ENCODE measurements at regions not wholly inside any gene's neighbourhood (a gene's known extent, or its start where the extent isn't known, plus 50 kb on each side); places are given as distances from the start of the nearest gene placed in this dataset.
A peak's percentile ranks its signal among the peaks of the same experiment; 100 is the strongest.

DNA sequence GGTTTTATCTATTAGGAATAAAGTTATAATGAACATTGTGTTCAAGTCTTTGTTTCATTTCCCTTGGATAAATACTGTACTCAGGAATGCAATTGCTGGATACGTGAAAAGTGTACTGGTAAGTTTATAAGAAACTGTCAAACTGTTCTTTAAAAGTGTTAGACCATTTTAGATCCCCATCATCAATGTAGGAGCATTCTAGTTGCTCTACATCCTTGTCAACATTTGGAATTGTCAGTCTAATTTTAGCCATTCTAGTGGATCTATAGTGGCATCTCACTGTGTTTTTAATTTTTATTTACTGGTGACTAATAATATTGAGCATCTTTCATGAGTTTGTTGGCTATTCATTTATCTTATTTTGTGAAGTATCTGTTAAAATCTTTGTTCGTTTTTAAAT is 354.0 kb upstream of the NRP1 start:
- no peak for DNase-seq

DNA sequence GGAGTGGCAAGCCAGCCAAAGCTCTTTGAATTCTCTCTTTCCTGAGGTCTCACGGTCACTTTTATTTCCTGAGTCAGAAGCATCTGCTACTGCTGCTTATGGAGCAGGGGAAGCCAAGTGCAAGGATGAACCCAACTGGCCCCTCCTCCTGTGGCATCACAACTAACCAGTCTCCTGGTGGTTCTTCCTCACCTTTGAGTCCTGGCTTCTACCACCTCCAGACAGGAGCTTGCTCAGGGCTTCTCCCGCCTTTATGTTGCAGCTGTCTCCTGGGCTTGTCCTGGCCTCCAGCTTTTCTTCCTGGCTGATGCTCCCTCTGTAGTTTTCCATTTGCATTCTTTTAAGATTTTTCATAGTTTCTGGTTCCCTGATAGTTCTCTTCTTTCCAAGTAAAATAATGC is 349.7 kb upstream of the NRP1 start:
- no peak for DNase-seq

DNA sequence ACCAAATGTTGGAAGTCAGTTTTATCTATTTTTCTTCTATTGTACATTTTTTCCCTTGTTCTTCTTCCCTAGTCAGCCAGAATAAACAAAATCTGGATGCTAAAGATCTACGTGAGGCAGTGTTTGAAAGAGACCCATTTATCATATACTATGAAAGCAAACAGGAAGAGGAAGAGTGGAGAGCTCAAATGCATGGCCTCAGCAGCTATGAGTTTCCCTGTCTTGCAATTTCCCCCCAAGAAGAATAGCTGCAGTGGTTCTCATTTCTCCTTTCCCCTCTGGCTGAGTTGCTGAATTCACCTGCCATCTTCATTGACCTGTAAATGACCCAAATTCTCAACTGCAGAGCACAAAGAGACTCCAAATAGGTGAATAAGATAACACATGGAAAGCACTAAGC is 347.1 kb upstream of the NRP1 start:
- no peak for DNase-seq

DNA sequence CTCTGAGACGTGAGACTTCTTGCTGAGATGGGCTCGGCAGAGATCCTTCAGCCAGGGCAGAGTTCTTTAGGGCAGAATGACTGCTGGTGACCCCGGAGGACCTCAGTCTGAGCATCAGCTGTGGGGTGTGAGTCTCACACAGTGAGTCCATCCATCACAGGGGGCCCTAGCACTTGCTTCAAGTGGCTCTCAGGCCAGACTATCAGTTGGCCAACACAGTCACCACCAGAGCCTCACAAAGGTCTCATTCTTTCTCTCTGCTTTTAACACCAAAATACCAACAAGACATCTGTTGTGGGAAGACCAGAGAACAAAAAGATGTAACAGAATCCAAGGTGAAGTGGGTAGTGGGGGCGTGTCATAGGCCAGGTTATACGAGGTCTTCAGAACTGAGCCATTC is 345.6 kb upstream of the NRP1 start:
- DNase-seq, result no peak

DNA sequence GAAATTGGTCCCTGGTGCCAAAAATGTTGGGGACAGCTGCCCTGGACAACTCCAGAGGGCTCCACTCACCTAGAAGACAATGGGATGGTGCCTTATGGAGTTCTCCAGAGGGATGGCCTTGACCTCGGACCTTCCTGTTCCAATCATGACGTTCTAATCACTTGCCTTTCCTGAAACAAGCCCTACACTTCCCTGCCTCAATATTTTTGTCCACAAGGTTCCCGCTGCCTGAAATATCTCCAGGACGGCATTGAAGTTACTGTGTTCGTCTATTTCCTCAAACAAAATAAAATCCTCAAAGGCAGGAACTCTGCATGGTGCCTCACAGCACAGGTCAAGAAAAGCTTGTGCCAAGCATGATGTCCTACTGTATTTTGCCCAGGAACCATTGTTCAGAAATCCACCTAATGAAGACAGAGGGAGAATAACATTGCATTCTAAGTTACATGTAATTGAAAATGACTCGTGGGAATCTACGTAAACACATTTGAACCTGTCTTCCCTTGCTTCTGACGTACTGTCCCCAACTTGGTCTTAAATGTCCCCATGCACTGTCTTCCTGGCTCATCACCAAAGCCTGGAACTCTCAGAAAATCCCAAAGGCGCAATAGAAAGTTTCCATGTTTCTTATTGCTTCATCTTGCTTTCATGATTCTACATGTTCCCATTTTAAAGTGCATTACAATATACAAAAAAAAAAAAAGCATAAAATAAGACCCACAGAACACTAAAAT is 342.3 kb upstream of the NRP1 start:
- no peak for DNase-seq

DNA sequence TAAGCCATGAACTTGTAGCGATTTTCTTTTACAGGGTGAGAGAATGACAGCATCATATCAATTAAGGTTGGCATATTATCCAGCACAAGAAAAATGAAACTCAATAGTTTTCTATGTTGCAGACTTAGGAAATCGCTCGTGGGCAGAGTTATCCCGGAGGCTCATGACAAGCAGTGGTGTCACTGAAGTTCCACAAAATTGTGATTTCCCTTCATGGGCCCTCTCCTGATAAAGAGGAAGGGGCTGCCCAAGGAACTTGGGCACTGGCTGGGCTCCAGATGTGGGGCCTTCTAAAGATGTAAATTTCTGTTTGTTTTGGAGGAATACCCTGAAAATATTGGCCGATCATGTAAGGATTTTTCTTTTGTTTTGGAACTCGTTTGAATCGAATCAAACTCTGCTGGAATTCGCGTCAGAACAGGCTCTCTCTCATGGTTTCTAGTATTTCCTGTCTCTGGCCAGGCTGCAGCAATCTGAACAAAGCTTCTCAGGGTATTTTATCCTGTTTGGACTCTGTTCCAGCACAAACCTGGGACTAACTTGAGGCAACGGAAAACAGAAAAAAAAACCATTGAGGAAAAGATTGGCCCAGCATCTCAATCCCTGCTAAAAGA is 340.6 kb upstream of the NRP1 start:
- DNase-seq, result peak; percentile 58

DNA sequence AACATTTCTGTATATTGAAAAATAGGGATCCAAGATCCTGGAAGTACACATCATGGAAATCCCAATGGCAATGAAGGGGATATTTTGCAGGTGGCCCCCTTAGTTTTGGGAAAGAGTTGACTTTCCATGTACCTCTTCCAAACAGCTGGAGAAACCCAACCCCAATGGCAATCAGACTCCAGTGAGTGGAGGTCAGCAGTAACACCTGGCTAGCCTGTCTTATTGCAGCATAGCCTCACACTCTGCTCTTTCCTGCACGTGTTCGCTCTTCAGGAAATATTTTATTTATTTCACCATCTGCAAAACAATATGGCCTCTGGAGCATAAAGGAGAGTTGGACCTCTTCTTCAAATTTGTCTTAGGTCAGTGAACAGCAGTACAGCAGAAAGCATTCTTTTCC is 340.0 kb upstream of the NRP1 start:
- no peak for DNase-seq

DNA sequence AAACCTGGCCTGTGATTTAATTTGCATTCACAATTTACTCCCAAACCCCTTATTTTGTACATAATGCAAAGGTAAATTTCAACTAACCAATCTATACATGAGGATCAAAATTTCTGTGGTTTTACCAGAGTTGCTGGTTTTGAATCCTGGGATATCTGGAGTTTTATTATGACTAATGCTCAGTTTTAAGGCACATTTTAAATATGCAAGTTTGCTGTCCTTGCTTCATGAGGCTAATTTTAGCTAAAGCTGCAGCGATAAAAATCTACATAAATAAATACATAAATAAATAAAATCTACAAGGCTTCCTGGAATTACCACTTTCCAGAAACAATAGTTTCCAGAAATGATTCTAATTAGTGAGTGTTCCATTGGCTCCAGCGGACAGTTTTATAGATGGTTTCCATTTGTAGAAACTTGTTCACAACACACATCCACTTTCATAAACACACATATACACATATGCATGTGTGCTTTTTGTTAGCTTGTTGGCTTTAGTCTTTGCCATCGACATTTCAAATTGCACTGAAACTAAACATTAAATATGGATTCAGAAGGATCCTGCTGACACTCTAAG is 339.5 kb upstream of the NRP1 start:
- DNase-seq, result no peak

DNA sequence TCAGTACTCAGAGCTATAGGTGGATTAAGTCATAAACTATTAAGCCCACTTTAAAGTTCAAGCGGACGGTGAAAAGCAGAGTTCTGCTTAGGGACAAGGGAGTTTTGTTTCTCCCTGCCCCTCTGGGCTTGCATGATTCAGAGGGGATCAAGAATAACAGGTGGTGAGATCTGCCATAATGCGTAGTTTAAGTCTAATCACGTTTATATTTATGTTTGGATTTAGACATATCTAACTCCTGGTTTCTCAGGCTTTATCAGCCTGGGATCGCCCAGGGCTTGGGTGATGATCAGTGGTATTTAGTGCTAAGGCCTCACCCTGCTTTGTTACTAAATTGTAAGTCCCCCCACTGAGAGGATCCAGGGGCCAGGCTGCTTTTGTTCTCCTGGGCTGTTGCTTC is 335.4 kb upstream of the NRP1 start:
- DNase-seq, result no peak

DNA sequence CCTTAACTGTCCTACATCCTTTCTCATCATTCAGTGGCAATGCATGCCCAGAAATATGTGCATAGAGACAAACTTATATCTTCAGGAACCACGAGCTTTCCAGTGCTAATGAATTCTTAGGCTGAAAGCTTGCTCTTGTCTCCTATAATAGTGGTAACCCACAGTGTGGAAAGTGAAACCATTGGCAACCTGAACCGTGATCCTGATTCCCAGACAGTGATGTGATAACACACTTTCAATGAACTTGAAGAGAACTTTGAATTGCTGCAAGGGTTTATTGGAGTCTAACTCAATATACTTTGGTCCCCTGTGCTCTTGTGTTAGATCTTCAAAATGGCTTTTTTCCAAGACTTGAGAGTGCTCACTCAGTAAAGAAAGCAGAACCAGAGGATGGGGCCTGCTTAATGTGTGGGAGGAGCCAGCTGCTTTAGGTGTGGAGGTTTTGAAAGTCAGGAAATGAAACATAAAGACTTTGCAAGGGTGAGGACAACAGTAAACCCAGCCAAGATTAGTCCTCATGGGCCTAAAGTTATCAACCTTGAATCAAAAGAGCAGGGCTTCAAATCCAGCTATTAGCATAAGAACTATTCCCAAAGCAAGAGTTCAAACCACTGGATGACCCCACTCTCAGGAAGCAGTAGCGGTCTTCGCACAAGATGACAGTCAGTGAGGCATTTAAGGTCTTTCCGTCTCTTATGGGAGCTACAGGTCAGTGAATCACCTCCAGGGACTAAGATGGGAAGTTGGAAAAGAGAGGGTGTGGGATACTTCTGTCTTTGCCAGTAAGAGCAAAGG is 332.4 kb upstream of the NRP1 start:
- peak; percentile 48 for DNase-seq

DNA sequence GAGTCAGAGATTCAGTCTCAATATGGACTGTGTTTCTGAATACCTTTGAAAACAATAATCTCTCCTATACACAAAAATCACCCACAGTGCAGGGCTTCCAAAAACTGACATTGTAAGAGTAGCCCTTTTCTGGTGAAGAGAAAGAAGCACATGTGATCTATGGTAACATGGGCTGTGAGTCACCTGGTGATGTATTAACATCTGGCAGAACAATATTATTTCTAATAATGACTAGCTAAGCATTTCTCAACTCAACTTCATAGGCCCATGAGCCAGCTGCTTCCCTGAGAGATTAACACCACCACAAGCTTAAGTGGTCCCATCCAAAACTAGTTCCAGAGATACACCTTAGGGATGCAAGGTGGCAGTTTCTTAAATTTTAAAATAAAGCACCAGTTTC is 331.0 kb upstream of the NRP1 start:
- peak; percentile 49 for DNase-seq

DNA sequence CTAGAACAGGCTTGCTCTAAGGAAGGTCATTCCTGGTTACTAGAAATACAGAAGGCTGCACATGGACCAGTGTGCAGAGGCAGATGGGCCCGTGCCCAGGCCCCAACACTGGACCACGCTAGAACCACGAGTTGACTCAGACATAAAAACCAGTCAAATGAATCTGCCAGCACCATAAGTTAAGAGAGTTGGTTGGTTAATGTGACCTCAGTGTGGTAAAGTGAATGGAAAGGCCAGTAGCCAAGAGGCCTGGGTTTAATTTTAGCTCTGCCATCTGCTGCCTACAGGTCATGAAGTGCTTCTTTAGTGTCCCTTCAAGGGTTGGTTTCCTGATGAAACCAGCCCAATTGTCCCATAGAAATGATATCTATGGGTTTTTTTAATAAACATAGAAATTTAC is 329.6 kb upstream of the NRP1 start:
- no peak for DNase-seq

DNA sequence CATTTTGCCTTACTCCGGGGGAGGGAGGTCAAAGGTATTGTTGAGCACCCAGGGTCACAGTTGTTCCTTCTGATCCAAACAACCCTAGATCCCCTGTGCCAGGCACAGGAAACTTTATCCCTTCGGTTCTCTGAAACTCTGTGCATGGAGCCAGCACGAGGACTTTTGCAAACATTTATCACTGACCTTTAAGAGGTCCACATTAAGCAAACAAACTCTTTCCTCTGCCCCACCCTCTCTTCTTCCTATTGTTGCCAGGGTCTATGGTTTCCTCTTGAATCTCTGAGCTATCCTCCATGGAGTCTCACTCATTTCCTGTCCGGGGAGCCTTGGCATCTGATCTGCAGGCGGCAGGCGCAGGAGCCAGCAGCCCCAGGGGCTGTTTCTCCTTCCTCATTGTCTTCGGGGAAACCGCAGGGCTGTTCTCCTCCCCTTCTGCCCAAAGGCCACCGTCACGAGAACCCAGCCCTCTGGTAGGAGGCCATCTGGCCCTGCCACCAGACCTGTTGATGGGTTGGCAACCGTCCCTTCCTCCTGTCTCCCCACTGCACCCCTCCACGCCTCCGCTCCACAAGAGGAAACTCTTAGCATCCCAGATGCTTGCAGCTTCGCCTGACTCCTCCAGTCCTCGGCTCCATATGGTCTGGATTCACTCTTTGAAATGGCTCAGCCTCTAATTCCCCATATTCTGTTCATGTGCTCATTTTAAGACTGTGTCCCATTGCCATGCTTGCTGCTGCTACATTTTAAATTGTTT is 327.3 kb upstream of the NRP1 start:
- DNase-seq, result peak; percentile 94

DNA sequence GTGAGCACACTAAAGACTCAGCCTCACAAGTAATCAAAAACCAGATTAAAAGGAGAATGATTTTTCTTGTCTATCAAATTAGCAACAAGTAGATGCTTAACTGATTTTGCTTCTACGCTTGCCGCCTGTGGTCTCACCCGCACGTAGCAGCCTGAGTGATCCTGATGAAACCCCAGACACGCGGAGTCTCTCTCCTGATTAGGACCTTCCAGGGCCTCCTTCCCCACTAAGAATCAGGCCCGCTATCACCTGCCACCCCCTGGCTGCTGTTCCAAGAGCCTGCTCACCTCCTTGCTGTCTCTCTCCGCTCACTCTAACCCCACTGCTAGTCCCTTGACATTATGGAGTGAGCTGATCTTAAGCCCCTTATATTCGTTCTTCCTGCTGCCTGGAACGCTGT is 325.9 kb upstream of the NRP1 start:
- no peak for DNase-seq

DNA sequence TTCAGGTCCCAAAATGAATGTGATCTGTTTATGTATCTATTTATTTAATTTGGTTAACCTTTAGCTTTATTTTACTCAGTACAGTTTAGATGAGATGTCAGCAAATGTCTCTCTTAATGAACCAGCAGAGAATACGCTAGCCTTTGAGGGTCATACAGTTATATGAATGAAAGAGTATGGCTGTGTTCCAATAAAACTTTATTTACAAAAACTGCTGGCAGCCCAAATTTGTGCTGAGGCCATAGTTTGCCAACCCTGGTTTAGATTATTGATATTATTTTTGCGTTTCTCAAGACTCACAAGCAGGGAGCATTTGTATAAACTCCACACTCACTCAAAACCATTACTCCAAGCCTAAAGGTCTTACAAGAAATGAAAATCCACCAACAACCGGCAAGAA is 323.4 kb upstream of the NRP1 start:
- DNase-seq, result no peak

DNA sequence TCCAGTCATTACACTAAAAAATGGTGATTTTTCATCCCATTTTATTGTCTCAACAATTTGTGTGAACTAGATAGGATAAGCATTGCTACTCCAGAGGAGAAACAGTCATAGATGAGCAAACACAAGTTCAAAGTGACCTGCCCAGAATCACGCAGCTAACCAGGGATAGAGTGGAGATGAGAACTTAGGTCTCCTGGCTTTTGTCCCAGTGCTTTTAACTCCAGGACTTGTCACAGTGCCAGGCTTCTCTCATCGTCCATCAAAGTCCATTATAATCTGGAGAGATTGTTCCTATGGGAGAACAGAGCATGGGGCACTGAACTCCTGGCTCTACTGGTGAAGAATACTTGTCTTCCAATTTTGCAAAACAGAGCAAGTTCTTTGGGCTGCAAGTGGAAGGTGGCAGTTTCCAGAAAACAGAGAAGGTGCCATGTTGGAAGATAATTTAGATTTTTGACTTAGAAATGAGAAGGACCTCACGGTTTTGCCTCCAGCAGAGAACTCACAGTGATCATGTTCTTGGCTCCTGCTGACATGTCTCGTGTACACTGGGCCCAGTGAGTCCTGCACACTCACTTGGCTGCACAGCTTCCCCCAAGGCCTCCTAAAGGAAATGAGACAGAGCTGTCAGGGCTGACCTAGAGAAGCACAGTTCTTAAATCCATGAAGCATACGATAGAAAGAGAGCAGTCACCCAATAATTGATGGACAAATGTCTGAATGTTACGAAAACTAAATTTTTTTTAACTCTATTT is 322.9 kb upstream of the NRP1 start:
- no peak for DNase-seq

DNA sequence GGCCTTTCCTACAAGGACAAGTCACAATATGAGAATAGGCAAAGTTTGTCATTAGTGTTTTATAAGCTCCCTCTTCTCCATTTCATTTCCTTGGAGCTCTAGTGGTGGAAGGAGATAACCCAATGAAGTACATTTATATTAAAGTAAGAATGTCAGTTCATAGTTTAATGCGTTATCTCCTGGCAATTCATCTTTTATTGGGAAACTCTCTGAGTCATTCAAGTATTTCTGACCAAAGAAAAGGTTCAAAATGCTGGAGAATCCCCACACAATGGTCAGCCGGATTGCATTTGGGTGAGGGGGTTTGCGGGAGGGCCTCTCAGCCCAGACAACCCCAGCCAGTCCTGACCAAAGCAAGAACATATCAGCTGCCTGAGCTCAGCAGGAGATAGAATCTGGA is 321.5 kb upstream of the NRP1 start:
- DNase-seq, result no peak

DNA sequence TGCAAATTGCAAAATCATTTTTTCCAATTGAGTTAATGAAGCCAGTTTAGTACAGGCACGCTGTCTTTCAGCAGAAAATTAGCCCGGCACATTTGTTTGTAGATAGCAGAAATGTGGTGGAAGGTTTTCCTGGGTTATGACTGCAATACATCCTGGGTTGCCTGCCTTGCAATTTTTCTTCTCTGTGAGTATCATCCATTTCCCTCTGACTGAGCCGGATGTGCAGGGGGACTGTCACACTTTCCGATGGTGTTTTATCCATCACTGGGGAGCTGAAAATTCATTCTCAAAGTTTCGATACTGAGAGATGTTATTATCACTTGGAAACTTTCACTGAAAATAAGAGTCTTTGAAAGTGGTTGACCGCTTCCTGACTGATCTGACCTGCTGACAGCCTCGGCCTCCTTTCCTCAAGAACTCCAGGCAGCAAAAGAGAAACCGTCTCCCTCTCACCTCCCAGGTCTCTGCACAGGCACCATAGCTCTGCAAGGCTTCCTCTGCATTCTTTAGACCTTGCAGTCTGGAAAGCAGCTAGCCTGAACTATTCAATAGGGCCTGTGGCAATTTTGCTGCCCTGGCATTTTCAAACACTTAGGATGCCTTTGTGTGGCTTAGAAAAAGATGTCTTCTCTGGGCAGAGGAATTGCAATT is 320.8 kb upstream of the NRP1 start:
- no peak for DNase-seq

DNA sequence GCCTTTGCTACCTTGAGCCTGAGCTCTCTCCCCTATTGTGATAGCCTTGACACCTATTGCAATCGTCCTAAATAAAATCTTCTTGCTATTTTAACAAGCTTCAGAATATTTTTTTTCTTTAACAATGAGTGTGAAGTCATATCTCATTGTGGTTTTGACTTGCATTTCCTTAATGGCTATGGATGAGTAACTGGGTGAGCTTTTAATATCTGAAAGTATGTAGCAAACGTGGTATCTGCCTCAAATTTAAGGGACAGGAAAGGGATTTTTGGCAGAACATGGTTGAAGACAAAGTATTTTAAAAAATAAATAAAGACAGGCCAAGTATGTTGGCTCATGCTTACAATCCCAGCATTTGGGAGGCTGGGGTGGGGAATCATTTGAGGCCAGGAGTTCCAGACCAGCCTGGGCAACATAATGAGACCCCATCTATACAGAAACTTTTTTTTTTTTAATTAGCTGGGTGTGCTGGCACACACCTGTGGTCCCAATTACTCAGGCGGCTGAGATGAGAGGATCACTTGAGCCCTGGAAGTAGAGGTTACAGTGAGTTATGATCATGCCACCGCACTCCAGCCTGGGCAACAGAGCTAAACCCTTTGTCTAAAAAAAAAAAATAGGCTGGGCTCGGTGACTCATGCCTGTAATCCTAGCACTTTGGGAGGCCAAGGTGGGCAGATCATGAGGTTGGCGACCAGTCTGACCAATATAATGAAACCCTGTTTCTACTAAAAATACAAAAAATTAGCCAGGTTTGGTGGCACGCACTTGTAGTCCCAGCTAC is 319.3 kb upstream of the NRP1 start:
- peak; percentile 52 for DNase-seq

DNA sequence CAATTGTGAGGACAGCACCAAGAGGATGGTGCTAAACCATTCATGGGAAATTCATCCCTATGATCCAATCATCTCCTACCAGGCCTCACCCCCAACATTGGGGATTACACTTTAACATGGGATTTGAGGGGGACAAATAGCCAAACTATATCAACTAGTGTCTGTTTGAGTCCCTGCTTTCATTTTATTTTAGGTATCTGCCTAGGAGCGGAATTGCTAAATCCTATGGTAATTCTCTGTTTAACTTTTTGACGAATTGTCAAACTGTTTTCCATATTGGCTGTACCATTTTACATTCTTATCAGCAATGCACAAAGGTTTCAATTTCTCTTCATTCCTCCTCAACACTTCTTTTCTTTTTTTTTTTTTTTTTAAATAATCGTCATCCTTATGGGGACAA is 318.4 kb upstream of the NRP1 start:
- DNase-seq, result no peak

DNA sequence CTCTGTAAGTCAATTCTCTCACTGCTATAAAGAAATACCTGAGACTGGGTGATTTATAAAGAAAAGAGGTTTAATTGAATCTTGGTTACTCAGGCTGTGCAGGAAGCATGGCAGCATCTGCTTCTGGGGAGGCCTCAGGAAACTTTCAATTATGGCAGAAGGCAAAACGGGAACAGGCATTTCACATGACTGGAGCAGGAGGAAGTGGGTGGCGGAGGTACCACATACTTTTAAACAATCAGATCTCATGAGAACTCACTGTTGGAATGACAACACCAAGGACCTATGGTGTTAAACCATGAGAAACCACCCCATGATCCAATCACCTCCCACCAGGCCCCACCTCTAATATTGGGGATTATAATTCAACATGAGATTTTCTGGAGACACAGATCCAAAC is 315.7 kb upstream of the NRP1 start:
- DNase-seq, result peak; percentile 52
